A549 (cell line): ENCODE measurements at regions not wholly inside any gene's neighbourhood (a gene's known extent, or its start where the extent isn't known, plus 50 kb on each side); places are given as distances from the start of the nearest gene placed in this dataset.
"Not testable (repeated sequence)": the region's sequence is repeated elsewhere in the genome, so short reads cannot be mapped to it uniquely, and the experiment has no call there.

Experiments used
- ATAC-seq, 2 experiments: fragments of 200-7000 bp in 1 of 2; fragments of >200 bp in 1 of 2; cut with Nextera tagmentation in 1 of 2; cut with Tn5 transposase in 1 of 2; 3 replicates each; pipeline versions ENCODE4 v1.8.0 to v1.9.1; 2018 to 2020; ENCODE audit warnings: mild to moderate bottlenecking in 1 of 2, moderate library complexity in 1 of 2
- CTCF ChIA-PET: fragments of 300-600 bp; sonication (Branson Sonifier 250); formaldehyde crosslinking; extraction: SDS; loops from one replicate; lab custom pipeline; 2021; ENCODE audit warnings: antibody characterized with exemption, inconsistent platforms; lab: Yijun Ruan, JAX
- POLR2A ChIA-PET: fragments of 350-600 bp; formaldehyde crosslinking; extraction: SDS; loops from one replicate; lab custom pipeline; 2021; ENCODE audit warnings: antibody characterized with exemption, inconsistent platforms; lab: Yijun Ruan, JAX
- DNase-seq, 2 experiments: peaks; one replicate each; pipeline versions ENCODE4 v3.0.0 to v3.0.0-alpha.2; 2011 to 2016; ENCODE audit warnings: low read depth in 1 of 2, low spot score in 1 of 2
- FAIRE-seq: peaks from 2 replicates; lab custom pipeline; 2011; peaks lifted over from hg19 to GRCh38; lab: Jason Lieb, UNC
- H3K27ac ChIP-seq, 2 experiments: fragments of >200 bp; sonication (Bioruptor Twin); formaldehyde crosslinking; 3 replicates each; pipeline ENCODE4 v1.5.1; 2016 to 2017
- H3K4me1 ChIP-seq: fragments of >200 bp; sonication (Bioruptor Twin); formaldehyde crosslinking; 3 replicates; pipeline ENCODE4 v1.6.1; 2016
- H3K4me2 ChIP-seq: fragments of >200 bp; sonication (Bioruptor Twin); formaldehyde crosslinking; 3 replicates; pipeline ENCODE4 v1.6.1; 2016
- H3K4me3 ChIP-seq: fragments of >200 bp; sonication (Bioruptor Twin); formaldehyde crosslinking; 3 replicates; pipeline ENCODE4 v1.5.1; 2016
- H3K9me3 ChIP-seq: fragments of >200 bp; sonication (Bioruptor Twin); formaldehyde crosslinking; 3 replicates; pipeline ENCODE4 v1.6.1; 2016
- CTCF ChIP-seq: fragments of >200 bp; sonication (Bioruptor Twin); formaldehyde crosslinking; IDR thresholded peaks from 3 replicates; pipeline ENCODE4 v1.5.1; 2016
- EP300 ChIP-seq, 2 experiments: fragments of >200 bp; sonication (Bioruptor Twin); formaldehyde crosslinking; IDR thresholded peaks; 2 replicates in 1 of 2; 3 replicates in 1 of 2; pipeline ENCODE4 v1.6.1; 2016 to 2017
- FOSB ChIP-seq: fragments of 250-450 bp; sonication (Bioruptor Pico); IDR thresholded peaks from 2 replicates; pipeline ENCODE4 v1.5.0; 2020; ENCODE audit warnings: mild to moderate bottlenecking, moderate library complexity
- FOXS1 ChIP-seq: fragments of 250-450 bp; sonication (Bioruptor Pico); IDR thresholded peaks from 2 replicates; pipeline ENCODE4 v1.5.0; 2020; ENCODE audit warnings: mild to moderate bottlenecking, moderate library complexity
- GATA3 ChIP-seq: IDR thresholded peaks from 2 replicates; pipeline ENCODE4 v1.6.1; 2012; ENCODE audit warnings: borderline replicate concordance
- HEYL ChIP-seq: fragments of 250-450 bp; sonication (Bioruptor Pico); IDR thresholded peaks from 2 replicates; pipeline ENCODE4 v1.8.0; 2021; ENCODE audit warnings: mild to moderate bottlenecking, moderate library complexity
- HMGXB4 ChIP-seq: fragments of 250-450 bp; sonication (Bioruptor Pico); IDR thresholded peaks from 2 replicates; pipeline ENCODE4 v1.5.0; 2021; ENCODE audit warnings: mild to moderate bottlenecking, moderate library complexity, borderline replicate concordance
- HOXB13 ChIP-seq: fragments of 250-450 bp; sonication (Bioruptor Pico); IDR thresholded peaks from 2 replicates; pipeline ENCODE4 v1.5.0; 2020; ENCODE audit warnings: low read depth, mild to moderate bottlenecking, moderate library complexity
- HOXB5 ChIP-seq: fragments of 250-450 bp; sonication (Bioruptor Pico); IDR thresholded peaks from 2 replicates; pipeline ENCODE4 v1.5.0; 2020; ENCODE audit warnings: mild to moderate bottlenecking, moderate library complexity
- JUNB ChIP-seq: fragments of >200 bp; sonication (Bioruptor Twin); formaldehyde crosslinking; IDR thresholded peaks from 2 replicates; pipeline ENCODE4 v1.6.1; 2016
- KDM1A ChIP-seq: fragments of 200-600 bp; sonication (generic); IDR thresholded peaks from 2 replicates; pipeline ENCODE4 v1.6.1; 2016; ENCODE audit warnings: low read depth, mild to moderate bottlenecking
- MAFK ChIP-seq: fragments of 450-650 bp; IDR thresholded peaks from 2 replicates; pipeline ENCODE4 v1.6.1; 2014; ENCODE audit not compliant: partially characterized antibody
- MAZ ChIP-seq: fragments of 150-350 bp; IDR thresholded peaks from 2 replicates; pipeline ENCODE4 v1.6.1; 2014; ENCODE audit warnings: antibody characterized with exemption, low read depth, low read length, borderline replicate concordance
- NFE2L2 ChIP-seq: fragments of 150-350 bp; conservative IDR thresholded peaks from 2 replicates; pipeline ENCODE4 v1.6.1; 2014; ENCODE audit warnings: low read length
- NPAS2 ChIP-seq: fragments of 250-450 bp; sonication (Bioruptor Pico); IDR thresholded peaks from 2 replicates; pipeline ENCODE4 v1.8.0; 2022; ENCODE audit warnings: mild to moderate bottlenecking, moderate library complexity, borderline replicate concordance
- PBX3 ChIP-seq: IDR thresholded peaks from 2 replicates; pipeline ENCODE4 v1.6.1; 2012
- PHF8 ChIP-seq: fragments of 200-600 bp; sonication (generic); IDR thresholded peaks from 2 replicates; pipeline ENCODE4 v1.6.1; 2016; ENCODE audit warnings: low read depth, mild to moderate bottlenecking, antibody characterized with exemption, moderate library complexity, borderline replicate concordance
- POLR2AphosphoS2 ChIP-seq: conservative IDR thresholded peaks from 2 replicates; pipeline ENCODE4 v1.6.1; 2012; ENCODE audit warnings: low read length, improper control_type of control experiment, inconsistent platforms
- RCOR1 ChIP-seq: fragments of 150-350 bp; IDR thresholded peaks from 2 replicates; pipeline ENCODE4 v1.6.1; 2014; ENCODE audit warnings: antibody characterized with exemption, low read length, low read depth
- SREBF2 ChIP-seq: fragments of 450-650 bp; IDR thresholded peaks from 2 replicates; pipeline ENCODE4 v1.6.1; 2014; ENCODE audit warnings: mild to moderate bottlenecking, moderate library complexity
- TP53 ChIP-seq: fragments of 250-450 bp; sonication (Bioruptor Pico); IDR thresholded peaks from 2 replicates; pipeline ENCODE4 v1.5.0; 2021; ENCODE audit warnings: mild to moderate bottlenecking, moderate library complexity
- WGBS: methylation state at CpG from one replicate; pipeline ENCODE4 v1.1.6; 2017; ENCODE audit errors: missing lambda C conversion rate; 5-methylcytosine and 5-hydroxymethylcytosine counted together

GRCh38 chr7:91752102-91752501 is 128.4 kb downstream of the MTERF1 start:
- ATAC-seq, result no peak
- WGBS, result 0% methylated on average over 1 of the region's 1 CpG
- no peaks in the 10 kb centered on the region for H3K9me3 ChIP-seq
- no peaks in the 10 kb centered on the region for H3K4me1 ChIP-seq
- CTCF ChIA-PET, result interaction anchor here (1.1 kb wide), 1 partner anchor 32 kb away, joined by 4 read pairs; no protein-coding TSS in a partner anchor
- FAIRE-seq, result no peak
- H3K27ac ChIP-seq, result no peak overlapping the region
- DNase-seq, result no peak
- no peak for TF ChIP-seq FOSB (CRISPR knock-in tag)
- TF ChIP-seq FOXS1 (CRISPR knock-in tag), result no peak
- no peak for TF ChIP-seq GATA3
- no peak for TF ChIP-seq MAZ
- TF ChIP-seq NFE2L2, result no peak
- TF ChIP-seq EP300 (IDR thresholded peaks at IDR 0.05), result no peak
- TF ChIP-seq NPAS2 (CRISPR knock-in tag), result no peak
- TF ChIP-seq HOXB5 (CRISPR knock-in tag), result no peak
- no peak for TF ChIP-seq JUNB
- TF ChIP-seq, all 56 proteins: peak for 0
- Histone ChIP-seq H3K4me3 (no peak overlapping the region), H3K4me2 (no peak overlapping the region)
- POLR2A ChIA-PET, result no interaction called here

DNA sequence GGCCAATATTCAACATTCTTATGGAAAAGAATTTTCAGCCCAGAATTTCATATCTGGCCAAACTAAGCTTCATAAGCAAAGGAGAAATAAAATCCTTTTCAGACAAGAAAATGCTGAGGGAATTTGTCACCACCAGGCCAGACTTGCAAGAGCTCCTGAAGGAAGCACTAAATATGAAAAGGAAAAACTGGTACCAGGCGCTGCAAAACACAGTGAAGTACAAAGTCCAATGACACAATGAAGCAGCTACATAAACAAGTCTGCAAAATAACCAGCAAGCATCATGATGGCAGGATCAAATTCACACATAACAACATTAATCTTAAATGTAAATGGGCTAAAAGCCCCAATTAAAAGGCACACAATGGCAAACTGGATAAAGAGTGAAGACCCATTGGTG is 126.2 kb downstream of the MTERF1 start:
- WGBS, result 0% methylated on average over 1 of the region's 1 CpG

GRCh38 chr7:91755121-91755520 is 125.4 kb downstream of the MTERF1 start:
- H3K4me2 ChIP-seq, H3K27ac ChIP-seq, FAIRE-seq, H3K4me3 ChIP-seq, DNase-seq, ATAC-seq, H3K4me1 ChIP-seq, POLR2A ChIA-PET, CTCF ChIA-PET, H3K9me3 ChIP-seq: not testable (repeated sequence)

More for the DNA sequence above, 126.2 kb downstream of the MTERF1 start:
- H3K4me3 ChIP-seq, H3K9me3 ChIP-seq, POLR2A ChIA-PET, H3K4me2 ChIP-seq, ATAC-seq, H3K4me1 ChIP-seq, DNase-seq, FAIRE-seq, H3K27ac ChIP-seq: not testable (repeated sequence)
- CTCF ChIA-PET, result interaction anchor here (1.4 kb wide), 1 partner anchor 665 kb away, joined by 4 read pairs; no protein-coding TSS in a partner anchor

GRCh38 chr7:91759205-91759863 is 121.2 kb downstream of the MTERF1 start:
- H3K4me3 ChIP-seq, result no peak overlapping the region
- POLR2A ChIA-PET, result no interaction called here
- 0 out of 3 replicates have a peak overlapping the region, but pooled peaks have one; percentile 26 for H3K4me2 ChIP-seq
- H3K9me3 ChIP-seq, result no peaks in the 10 kb centered on the region
- WGBS, result 3% methylated on average over 2 of the region's 4 CpGs
- no peak overlapping the region for H3K27ac ChIP-seq
- CTCF ChIA-PET, result interaction anchor here (1.2 kb wide), 1 partner anchor 25 kb away, joined by 3 read pairs; no protein-coding TSS in a partner anchor
- ATAC-seq, result peak in 1 of 2 experiments; percentile 62; a peak in 3 of 6 replicates
- no peak for FAIRE-seq
- TF ChIP-seq TP53 (CRISPR knock-in tag) (no peak), CTCF (no peak), POLR2AphosphoS2 (no peak), MAFK (no peak), FOXS1 (CRISPR knock-in tag) (no peak), HOXB13 (CRISPR knock-in tag) (no peak), KDM1A (no peak), RCOR1 (no peak), PBX3 (no peak), PHF8 (no peak), SREBF2 (no peak), HMGXB4 (CRISPR knock-in tag) (no peak), HEYL (CRISPR knock-in tag) (no peak)
- TF ChIP-seq, all 56 proteins: peak for 0
- peak in 1 of 2 experiments; percentile 65 for DNase-seq
- no peaks in the 10 kb centered on the region for H3K4me1 ChIP-seq
